ENCODE measurements at regions not wholly inside any gene's neighbourhood (a gene's known extent, or its start where the extent isn't known, plus 50 kb on each side); places are given as distances from the start of the nearest gene placed in this dataset.

DNA sequence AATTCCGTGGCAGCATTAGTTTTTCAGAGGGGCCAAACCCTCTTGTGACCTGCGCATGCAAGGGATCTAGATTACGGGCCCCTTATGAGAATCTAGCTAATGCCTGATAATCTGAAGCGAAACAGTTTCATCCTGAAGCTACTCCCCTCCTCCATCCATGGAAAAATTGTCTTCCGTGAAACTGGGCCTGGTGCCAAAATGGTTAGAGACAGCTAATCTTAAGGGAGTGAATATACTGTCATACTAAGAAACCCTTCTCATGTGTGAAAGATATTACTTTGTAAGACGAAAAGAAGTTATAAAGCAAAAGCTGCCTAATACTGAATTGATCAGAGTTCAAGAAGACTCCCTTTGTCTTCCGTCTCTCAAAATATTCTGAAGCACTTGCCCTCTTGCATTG is 166.3 kb downstream of the DUSP10 start:
- TF ChIP-seq, protein P1, sequence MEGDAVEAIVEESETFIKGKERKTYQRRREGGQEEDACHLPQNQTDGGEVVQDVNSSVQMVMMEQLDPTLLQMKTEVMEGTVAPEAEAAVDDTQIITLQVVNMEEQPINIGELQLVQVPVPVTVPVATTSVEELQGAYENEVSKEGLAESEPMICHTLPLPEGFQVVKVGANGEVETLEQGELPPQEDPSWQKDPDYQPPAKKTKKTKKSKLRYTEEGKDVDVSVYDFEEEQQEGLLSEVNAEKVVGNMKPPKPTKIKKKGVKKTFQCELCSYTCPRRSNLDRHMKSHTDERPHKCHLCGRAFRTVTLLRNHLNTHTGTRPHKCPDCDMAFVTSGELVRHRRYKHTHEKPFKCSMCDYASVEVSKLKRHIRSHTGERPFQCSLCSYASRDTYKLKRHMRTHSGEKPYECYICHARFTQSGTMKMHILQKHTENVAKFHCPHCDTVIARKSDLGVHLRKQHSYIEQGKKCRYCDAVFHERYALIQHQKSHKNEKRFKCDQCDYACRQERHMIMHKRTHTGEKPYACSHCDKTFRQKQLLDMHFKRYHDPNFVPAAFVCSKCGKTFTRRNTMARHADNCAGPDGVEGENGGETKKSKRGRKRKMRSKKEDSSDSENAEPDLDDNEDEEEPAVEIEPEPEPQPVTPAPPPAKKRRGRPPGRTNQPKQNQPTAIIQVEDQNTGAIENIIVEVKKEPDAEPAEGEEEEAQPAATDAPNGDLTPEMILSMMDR (IDR thresholded peaks at IDR 0.05), result no peak
- no peak for TF ChIP-seq ZFX (IDR thresholded peaks at IDR 0.05; ENCODE audit: borderline replicate concordance)
